Neural crest cell (in vitro differentiated cells): ENCODE measurements at regions not wholly inside any gene's neighbourhood (a gene's known extent, or its start where the extent isn't known, plus 50 kb on each side); places are given as distances from the start of the nearest gene placed in this dataset.
A peak's percentile ranks its signal among the peaks of the same experiment; 100 is the strongest.
"Not testable (repeated sequence)": the region's sequence is repeated elsewhere in the genome, so short reads cannot be mapped to it uniquely, and the experiment has no call there.

Experiments used
- DNase-seq: peaks from one replicate; pipeline ENCODE4 v3.0.0; 2021; ENCODE audit warnings: low read depth, mixed read lengths, low spot score
- H3K27ac Mint-ChIP-seq: one replicate; pipeline ENCODE4 v1.8.0; 2021; ENCODE audit warnings: mild to moderate bottlenecking, mixed read lengths; ENCODE audit not compliant: unreplicated experiment
- H3K27me3 Mint-ChIP-seq: 2 replicates; pipeline ENCODE4 v1.8.0; 2021; ENCODE audit warnings: low read depth, mild to moderate bottlenecking, mixed read lengths
- H3K36me3 Mint-ChIP-seq: 2 replicates; pipeline ENCODE4 v1.8.0; 2021; ENCODE audit warnings: low read depth, mild to moderate bottlenecking, mixed read lengths
- H3K4me1 Mint-ChIP-seq: 2 replicates; pipeline ENCODE4 v1.8.0; 2021; ENCODE audit warnings: mixed read lengths
- H3K4me3 Mint-ChIP-seq: one replicate; pipeline ENCODE4 v1.8.0; 2021; ENCODE audit warnings: mild to moderate bottlenecking, mixed read lengths
- H3K9me3 Mint-ChIP-seq: 2 replicates; pipeline ENCODE4 v1.8.0; 2021; ENCODE audit warnings: mixed read lengths
- TF ChIP-seq, protein P1 (sequence below): fragments of 200-600 bp; sonication (generic); conservative IDR thresholded peaks from 2 replicates; pipeline ENCODE4 v1.5.0; 2021; ENCODE audit warnings: antibody characterized with exemption, mild to moderate bottlenecking

DNA sequence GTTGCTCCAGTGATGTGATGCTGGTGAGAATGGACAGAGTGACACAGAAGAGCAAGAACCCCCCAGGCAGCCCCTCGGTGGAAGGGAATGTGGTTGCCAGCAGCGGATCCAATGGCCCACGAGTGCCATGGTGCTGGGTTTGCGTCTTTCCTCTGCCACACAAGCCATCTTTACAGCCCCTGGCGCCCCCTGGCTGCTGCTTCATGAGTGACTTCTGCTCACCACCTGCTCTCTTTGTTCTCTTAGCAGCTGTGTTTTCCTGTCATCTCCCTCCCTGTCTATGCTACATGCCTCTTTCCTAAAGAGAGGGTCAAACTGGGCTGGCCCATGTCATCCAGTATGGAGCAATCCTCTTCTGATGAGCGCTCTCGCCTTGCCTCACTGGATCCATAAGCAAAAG, 300.0 kb upstream of the SMIM21 start:
- Mint-ChIP-seq H3K36me3 (no peaks in the 10 kb centered on the region), H3K27me3 (peaks cover 2% of the 10 kb centered on the region), H3K4me3 (no peak overlapping the region), H3K9me3 (peaks cover 2% of the 10 kb centered on the region), H3K27ac (peak overlapping the region; percentile 59), H3K4me1 (peaks cover 41% of the 10 kb centered on the region)
- TF ChIP-seq, protein P1, sequence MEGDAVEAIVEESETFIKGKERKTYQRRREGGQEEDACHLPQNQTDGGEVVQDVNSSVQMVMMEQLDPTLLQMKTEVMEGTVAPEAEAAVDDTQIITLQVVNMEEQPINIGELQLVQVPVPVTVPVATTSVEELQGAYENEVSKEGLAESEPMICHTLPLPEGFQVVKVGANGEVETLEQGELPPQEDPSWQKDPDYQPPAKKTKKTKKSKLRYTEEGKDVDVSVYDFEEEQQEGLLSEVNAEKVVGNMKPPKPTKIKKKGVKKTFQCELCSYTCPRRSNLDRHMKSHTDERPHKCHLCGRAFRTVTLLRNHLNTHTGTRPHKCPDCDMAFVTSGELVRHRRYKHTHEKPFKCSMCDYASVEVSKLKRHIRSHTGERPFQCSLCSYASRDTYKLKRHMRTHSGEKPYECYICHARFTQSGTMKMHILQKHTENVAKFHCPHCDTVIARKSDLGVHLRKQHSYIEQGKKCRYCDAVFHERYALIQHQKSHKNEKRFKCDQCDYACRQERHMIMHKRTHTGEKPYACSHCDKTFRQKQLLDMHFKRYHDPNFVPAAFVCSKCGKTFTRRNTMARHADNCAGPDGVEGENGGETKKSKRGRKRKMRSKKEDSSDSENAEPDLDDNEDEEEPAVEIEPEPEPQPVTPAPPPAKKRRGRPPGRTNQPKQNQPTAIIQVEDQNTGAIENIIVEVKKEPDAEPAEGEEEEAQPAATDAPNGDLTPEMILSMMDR: peak; percentile 63
- DNase-seq: peak; percentile 48

DNA sequence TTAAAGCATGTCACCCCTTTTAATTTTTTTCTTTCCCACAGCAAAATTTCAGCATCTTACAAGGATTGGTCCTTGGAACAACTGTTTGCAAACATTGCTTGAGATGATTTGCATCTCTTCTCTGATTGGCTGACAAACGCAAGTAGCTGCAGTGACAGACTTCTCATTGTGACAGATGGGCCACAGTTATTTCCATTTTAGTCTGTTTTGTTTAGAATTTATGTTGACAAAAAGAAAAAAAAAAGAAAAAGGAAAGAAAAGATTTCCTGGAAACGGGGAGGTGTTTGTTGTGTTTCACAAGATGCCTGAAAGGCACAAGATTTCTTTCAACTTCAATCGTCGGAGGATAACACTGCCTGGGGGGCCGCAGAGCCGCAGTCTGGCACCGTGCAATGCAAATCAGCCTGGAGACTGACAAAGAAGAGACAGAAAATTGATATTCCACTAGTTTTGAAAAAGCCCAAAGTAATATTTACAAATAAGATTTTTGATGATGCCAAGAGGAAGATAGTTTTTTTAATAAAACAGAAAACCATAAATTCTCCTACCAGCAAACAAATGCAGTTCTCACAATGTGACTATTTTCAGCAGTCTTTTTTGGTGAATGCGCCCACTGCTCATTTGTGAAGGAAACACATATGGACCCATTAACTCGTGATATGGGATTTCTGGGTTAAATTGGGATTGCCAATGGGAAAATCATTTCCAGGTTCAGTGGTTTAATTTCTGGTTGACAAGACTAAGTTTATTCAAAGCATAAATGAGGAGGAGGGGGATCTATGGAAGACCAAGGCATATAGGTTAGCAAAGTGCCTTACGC, 296.2 kb upstream of the SMIM21 start:
- Mint-ChIP-seq H3K4me1 (peaks cover 29% of the 10 kb centered on the region), H3K27ac (no peak overlapping the region), H3K9me3 (peaks cover 3% of the 10 kb centered on the region), H3K27me3 (peaks cover 2% of the 10 kb centered on the region), H3K4me3 (peak overlapping the region; percentile 61), H3K36me3 (no peaks in the 10 kb centered on the region)
- no peak for DNase-seq
- TF ChIP-seq, protein P1: no peak

DNA sequence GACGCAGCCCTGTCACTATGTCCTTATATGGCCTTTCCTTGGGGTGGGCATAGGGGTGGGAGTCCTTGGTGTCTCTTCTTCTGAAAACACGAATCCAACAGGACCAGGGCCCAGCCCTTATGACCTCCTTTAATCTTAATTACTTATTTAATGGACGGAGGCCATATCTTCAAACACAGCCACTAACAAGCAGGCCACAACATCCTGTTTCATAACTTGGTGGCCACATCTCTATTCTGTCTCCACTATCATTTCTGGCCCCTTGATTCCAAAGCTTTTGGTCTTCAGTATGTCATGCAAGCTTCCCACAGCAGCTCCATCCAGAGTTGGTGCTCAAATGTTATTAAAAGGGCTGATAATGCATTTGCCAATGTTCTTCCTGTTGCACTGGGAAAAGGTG, 287.3 kb upstream of the SMIM21 start:
- H3K27ac Mint-ChIP-seq: no peak overlapping the region

DNA sequence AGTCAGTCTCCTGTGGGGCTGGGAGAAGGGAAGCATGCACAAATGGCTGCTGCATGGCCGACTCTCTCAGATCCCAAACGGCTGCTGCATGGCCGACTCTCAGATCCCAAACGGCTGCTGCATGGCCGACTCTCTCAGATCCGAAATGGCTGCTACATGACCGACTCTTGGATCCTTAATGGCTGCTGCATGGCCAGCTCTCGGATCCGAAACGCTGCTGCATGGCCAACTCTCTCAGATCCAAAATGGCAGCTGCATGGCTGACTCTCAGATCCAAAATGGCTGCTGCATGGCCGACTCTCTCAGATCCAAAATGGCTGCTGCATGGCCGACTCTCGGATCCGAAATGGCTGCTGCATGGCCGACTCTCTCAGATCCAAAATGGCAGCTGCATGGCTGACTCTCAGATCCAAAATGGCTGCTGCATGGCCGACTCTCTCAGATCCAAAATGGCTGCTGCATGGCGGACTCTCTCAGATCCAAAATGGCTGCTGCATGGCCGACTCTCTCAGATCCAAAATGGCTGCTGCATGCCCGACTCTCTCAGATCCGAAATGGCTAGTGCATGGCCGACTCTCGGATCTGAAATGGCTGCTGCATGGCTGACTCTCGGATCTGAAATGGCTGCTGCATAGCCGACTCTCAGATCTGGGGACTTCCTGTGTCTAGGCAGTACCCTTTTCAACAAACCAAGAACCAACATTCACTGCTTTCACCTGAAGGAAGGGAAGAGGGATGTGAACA, 284.8 kb upstream of the SMIM21 start:
- not testable (repeated sequence) for H3K27ac Mint-ChIP-seq, H3K27me3 Mint-ChIP-seq, DNase-seq, H3K9me3 Mint-ChIP-seq, H3K4me3 Mint-ChIP-seq, H3K4me1 Mint-ChIP-seq, H3K36me3 Mint-ChIP-seq

More for the DNA sequence above, 287.3 kb upstream of the SMIM21 start:
- Mint-ChIP-seq H3K4me3 (no peak overlapping the region), H3K4me1 (no peaks in the 10 kb centered on the region), H3K9me3 (peaks cover 6% of the 10 kb centered on the region), H3K36me3 (no peaks in the 10 kb centered on the region), H3K27me3 (peaks cover 4% of the 10 kb centered on the region)
- TF ChIP-seq, protein P1: no peak
- no peak for DNase-seq

DNA sequence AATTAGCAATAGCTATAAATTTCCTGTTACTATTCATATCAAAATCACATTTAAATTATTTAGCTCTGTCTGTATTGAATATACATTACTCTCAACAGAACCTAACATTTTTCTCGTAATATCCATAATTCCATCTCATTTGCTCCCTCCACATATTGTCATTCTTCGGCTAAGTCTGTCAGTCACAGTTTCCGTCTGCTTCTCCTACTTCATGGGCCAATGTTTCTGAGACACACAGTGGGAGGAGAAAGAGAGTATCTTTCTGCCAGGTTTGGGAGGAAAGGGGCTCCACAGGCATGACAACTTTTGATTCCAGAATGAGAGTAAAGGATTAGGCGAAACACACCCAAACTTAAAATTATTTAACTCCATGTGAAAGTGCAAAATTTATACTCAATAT, 273.1 kb upstream of the SMIM21 start:
- Mint-ChIP-seq H3K4me3 (no peak overlapping the region), H3K27me3 (peaks cover under 1% of the 10 kb centered on the region), H3K4me1 (no peaks in the 10 kb centered on the region)

More for the DNA sequence above, 273.1 kb upstream of the SMIM21 start:
- peaks cover 3% of the 10 kb centered on the region for H3K36me3 Mint-ChIP-seq
- DNase-seq: no peak
- TF ChIP-seq, protein P1: no peak
- peaks cover 10% of the 10 kb centered on the region for H3K9me3 Mint-ChIP-seq
- no peak overlapping the region for H3K27ac Mint-ChIP-seq
